ENCODE measurements at regions not wholly inside any gene's neighbourhood (a gene's known extent, or its start where the extent isn't known, plus 50 kb on each side); places are given as distances from the start of the nearest gene placed in this dataset.
"Not testable (repeated sequence)": the region's sequence is repeated elsewhere in the genome, so short reads cannot be mapped to it uniquely, and the experiment has no call there.

DNA sequence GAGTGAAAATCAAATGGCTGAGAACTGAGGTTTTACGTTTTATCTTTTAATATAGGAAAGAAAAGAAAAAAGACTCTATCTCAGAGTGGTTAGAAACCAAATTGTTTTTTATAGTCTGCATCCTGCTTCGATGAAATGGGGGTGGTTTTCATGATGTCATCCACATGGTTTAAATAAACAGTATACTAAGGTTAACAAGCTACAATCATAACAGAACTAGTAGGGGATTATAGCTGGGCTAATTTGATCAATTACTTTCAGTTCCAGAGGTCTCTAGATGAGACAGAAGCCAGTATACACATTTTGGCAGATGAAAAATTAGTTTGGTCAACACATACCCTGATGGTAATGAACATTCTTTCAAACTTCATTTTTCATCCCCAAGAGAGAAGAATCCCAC is 106.3 kb upstream of the SNX2 start:
- TF ChIP-seq, protein P1, sequence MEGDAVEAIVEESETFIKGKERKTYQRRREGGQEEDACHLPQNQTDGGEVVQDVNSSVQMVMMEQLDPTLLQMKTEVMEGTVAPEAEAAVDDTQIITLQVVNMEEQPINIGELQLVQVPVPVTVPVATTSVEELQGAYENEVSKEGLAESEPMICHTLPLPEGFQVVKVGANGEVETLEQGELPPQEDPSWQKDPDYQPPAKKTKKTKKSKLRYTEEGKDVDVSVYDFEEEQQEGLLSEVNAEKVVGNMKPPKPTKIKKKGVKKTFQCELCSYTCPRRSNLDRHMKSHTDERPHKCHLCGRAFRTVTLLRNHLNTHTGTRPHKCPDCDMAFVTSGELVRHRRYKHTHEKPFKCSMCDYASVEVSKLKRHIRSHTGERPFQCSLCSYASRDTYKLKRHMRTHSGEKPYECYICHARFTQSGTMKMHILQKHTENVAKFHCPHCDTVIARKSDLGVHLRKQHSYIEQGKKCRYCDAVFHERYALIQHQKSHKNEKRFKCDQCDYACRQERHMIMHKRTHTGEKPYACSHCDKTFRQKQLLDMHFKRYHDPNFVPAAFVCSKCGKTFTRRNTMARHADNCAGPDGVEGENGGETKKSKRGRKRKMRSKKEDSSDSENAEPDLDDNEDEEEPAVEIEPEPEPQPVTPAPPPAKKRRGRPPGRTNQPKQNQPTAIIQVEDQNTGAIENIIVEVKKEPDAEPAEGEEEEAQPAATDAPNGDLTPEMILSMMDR (IDR thresholded peaks at IDR 0.05): no peak
- H3K27me3 Mint-ChIP-seq (ENCODE audit: insufficient read depth): no peaks in the 10 kb centered on the region; the same call in none of the 2 replicates
- H3K27ac Mint-ChIP-seq: no peak overlapping the region
- H3K36me3 Mint-ChIP-seq (ENCODE audit: low read depth): no peaks in the 10 kb centered on the region
- H3K9me3 Mint-ChIP-seq: no peaks in the 10 kb centered on the region
- H3K4me3 Mint-ChIP-seq: no peak overlapping the region
- no peaks in the 10 kb centered on the region for H3K4me1 Mint-ChIP-seq (ENCODE audit: low read depth)
- no peak for DNase-seq

- not testable (repeated sequence) for H3K4me3 Mint-ChIP-seq; H3K4me1 Mint-ChIP-seq (ENCODE audit: low read depth); H3K36me3 Mint-ChIP-seq (ENCODE audit: low read depth); DNase-seq; H3K27ac Mint-ChIP-seq; H3K27me3 Mint-ChIP-seq (ENCODE audit: insufficient read depth); H3K9me3 Mint-ChIP-seq
Measured at GRCh38 chr5:122669709-122670108, 105.2 kb upstream of the SNX2 start.

- H3K27me3 Mint-ChIP-seq (ENCODE audit: insufficient read depth): no peaks in the 10 kb centered on the region; the same call in none of the 2 replicates
- H3K9me3 Mint-ChIP-seq: no peaks in the 10 kb centered on the region
- H3K4me3 Mint-ChIP-seq: no peak overlapping the region
- no peaks in the 10 kb centered on the region for H3K36me3 Mint-ChIP-seq (ENCODE audit: low read depth)
- H3K4me1 Mint-ChIP-seq (ENCODE audit: low read depth): no peaks in the 10 kb centered on the region
- no peak for DNase-seq
- TF ChIP-seq, protein P1 (IDR thresholded peaks at IDR 0.05): no peak
- H3K27ac Mint-ChIP-seq: no peak overlapping the region
Measured at GRCh38 chr5:122673343-122673742, 101.5 kb upstream of the SNX2 start.

GRCh38 chr5:122674385-122674784 is 100.5 kb upstream of the SNX2 start:
- Mint-ChIP-seq H3K4me1 (ENCODE audit: low read depth) (no peaks in the 10 kb centered on the region), H3K4me3 (no peak overlapping the region), H3K9me3 (no peaks in the 10 kb centered on the region), H3K27ac (no peak overlapping the region), H3K27me3 (ENCODE audit: insufficient read depth) (no peaks in the 10 kb centered on the region; the same call in none of the 2 replicates), H3K36me3 (ENCODE audit: low read depth) (no peaks in the 10 kb centered on the region)
- DNase-seq: no peak
- TF ChIP-seq, protein P1 (IDR thresholded peaks at IDR 0.05): no peak

- no peak overlapping the region for H3K4me3 Mint-ChIP-seq
- TF ChIP-seq, protein P1 (IDR thresholded peaks at IDR 0.05): no peak
- H3K27ac Mint-ChIP-seq: no peak overlapping the region
- no peak for DNase-seq
- no peaks in the 10 kb centered on the region for H3K9me3 Mint-ChIP-seq
- H3K36me3 Mint-ChIP-seq (ENCODE audit: low read depth): no peaks in the 10 kb centered on the region
- H3K4me1 Mint-ChIP-seq (ENCODE audit: low read depth): no peaks in the 10 kb centered on the region
- H3K27me3 Mint-ChIP-seq (ENCODE audit: insufficient read depth): peaks cover 1% of the 10 kb centered on the region; the same call in 1 of the 2 replicates
Measured at GRCh38 chr5:122680623-122681350, 94.1 kb upstream of the SNX2 start.

DNA sequence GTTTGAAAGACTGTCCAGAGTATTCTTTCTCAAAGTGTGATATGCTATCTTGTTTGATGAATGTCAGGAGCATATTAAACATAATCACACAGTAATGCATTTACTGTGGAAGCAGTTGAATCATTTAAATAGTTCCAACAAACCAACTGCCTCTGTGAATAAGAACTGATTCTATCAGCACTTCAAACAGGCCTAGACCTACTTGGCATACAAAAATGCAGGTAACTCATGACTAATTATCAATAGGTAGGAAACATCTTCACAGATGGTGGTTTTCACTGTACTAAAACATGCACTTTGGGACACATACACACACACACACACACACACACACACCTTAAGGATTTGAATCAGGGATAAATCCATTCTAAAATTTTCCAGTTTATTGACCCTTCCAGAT is 91.2 kb upstream of the SNX2 start:
- no peaks in the 10 kb centered on the region for H3K9me3 Mint-ChIP-seq

More for the DNA sequence above, 91.2 kb upstream of the SNX2 start:
- Mint-ChIP-seq H3K27ac (no peak overlapping the region), H3K27me3 (ENCODE audit: insufficient read depth) (peaks cover 1% of the 10 kb centered on the region), H3K4me3 (no peak overlapping the region), H3K4me1 (ENCODE audit: low read depth) (no peaks in the 10 kb centered on the region), H3K36me3 (ENCODE audit: low read depth) (no peaks in the 10 kb centered on the region)
- TF ChIP-seq, protein P1 (IDR thresholded peaks at IDR 0.05): no peak
- no peak for DNase-seq

All from HFFc6 (cell line).